K562 (cell line): ENCODE measurements at regions not wholly inside any gene's neighbourhood (a gene's known extent, or its start where the extent isn't known, plus 50 kb on each side); places are given as distances from the start of the nearest gene placed in this dataset.
A peak's percentile ranks its signal among the peaks of the same experiment; 100 is the strongest.

Experiments
- ATF1 ChIP-seq, 2 experiments: fragments of 450-650 bp in 1 of 2; IDR thresholded peaks; 2 replicates each; pipeline ENCODE4 v1.6.1; 2016; ENCODE audit warnings: missing compliant biosample characterization in 1 of 2, missing genetic modification characterization in 1 of 2
- ATF7 ChIP-seq: fragments of 450-650 bp; IDR thresholded peaks from 2 replicates; pipeline ENCODE4 v1.7.1; 2014; ENCODE audit warnings: mild to moderate bottlenecking, moderate library complexity
- CREM ChIP-seq: IDR thresholded peaks from 2 replicates; pipeline ENCODE4 v1.6.1; 2014; ENCODE audit warnings: antibody characterized with exemption, low read depth
- FOXP1 ChIP-seq: sonication (generic); formaldehyde crosslinking; IDR thresholded peaks from 2 replicates; pipeline ENCODE4 v1.8.0; 2022; ENCODE audit warnings: mild to moderate bottlenecking, missing genetic modification reagents
- GATAD2B ChIP-seq: fragments of 450-650 bp; IDR thresholded peaks from 2 replicates; pipeline ENCODE4 v1.6.1; 2017; ENCODE audit warnings: mild to moderate bottlenecking, borderline replicate concordance
- HIVEP1 ChIP-seq: fragments of 250-450 bp; sonication (Bioruptor Pico); IDR thresholded peaks from 2 replicates; pipeline ENCODE4 v1.4.0; 2020; ENCODE audit warnings: mild to moderate bottlenecking
- JUND ChIP-seq, 2 experiments: IDR thresholded peaks; 2 replicates in 1 of 2; 3 replicates in 1 of 2; pipeline ENCODE4 v1.6.1; 2011; ENCODE audit warnings: borderline replicate concordance in 2 of 2, low read depth in 2 of 2, low read length in 2 of 2, improper control_type of control experiment in 1 of 2, missing biosample characterization in 1 of 2, missing genetic modification characterization in 1 of 2, missing genetic modification reagents in 1 of 2
- KDM2B ChIP-seq: fragments of 250-450 bp; sonication (Bioruptor Pico); IDR thresholded peaks from 2 replicates; pipeline ENCODE4 v1.8.0; 2021; ENCODE audit warnings: mild to moderate bottlenecking, moderate library complexity
- MED1 ChIP-seq: sonication (generic); formaldehyde crosslinking; IDR thresholded peaks from 2 replicates; pipeline ENCODE4 v1.8.1; 2023; ENCODE audit warnings: missing genetic modification reagents, borderline replicate concordance
- PHB2 ChIP-seq: fragments of 450-650 bp; IDR thresholded peaks from 2 replicates; pipeline ENCODE4 v1.6.1; 2017; ENCODE audit warnings: low read depth
- POU5F1 ChIP-seq: fragments of 150-350 bp; IDR thresholded peaks from 2 replicates; pipeline ENCODE4 v1.6.1; 2014; ENCODE audit warnings: borderline replicate concordance, low read length, low read depth, mild to moderate bottlenecking; ENCODE audit not compliant: partially characterized antibody
- RBM39 ChIP-seq: fragments of 200-400 bp; formaldehyde crosslinking; optimal IDR thresholded peaks from 2 replicates; pipeline ENCODE3; 2018; ENCODE audit warnings: low read depth, low read length
- SRSF9 ChIP-seq: fragments of 200-400 bp; formaldehyde crosslinking; IDR thresholded peaks from 2 replicates; pipeline ENCODE4 v1.6.1; 2017; ENCODE audit warnings: low read depth, low read length, borderline replicate concordance
- TGIF2 ChIP-seq: sonication (generic); formaldehyde crosslinking; IDR thresholded peaks from 2 replicates; pipeline ENCODE4 v1.8.1; 2022; ENCODE audit warnings: mild to moderate bottlenecking, missing genetic modification reagents, moderate library complexity
- ZC3H4 ChIP-seq: sonication (generic); formaldehyde crosslinking; IDR thresholded peaks from 2 replicates; pipeline ENCODE4 v1.9.0; 2021; ENCODE audit warnings: missing genetic modification reagents, borderline replicate concordance
- ZFX ChIP-seq: sonication (generic); formaldehyde crosslinking; IDR thresholded peaks from 2 replicates; pipeline ENCODE4 v1.8.0; 2022; ENCODE audit warnings: mild to moderate bottlenecking, missing genetic modification reagents, moderate library complexity
- ZNF253 ChIP-seq: fragments of 250-450 bp; sonication (Bioruptor Pico); conservative IDR thresholded peaks from 2 replicates; pipeline ENCODE4 v1.6.1; 2021; ENCODE audit warnings: mild to moderate bottlenecking
- TF ChIP-seq, protein P1 (sequence below): IDR thresholded peaks from 2 replicates; pipeline ENCODE4 v1.6.1; 2011; ENCODE audit not compliant: insufficient read length; ENCODE audit errors: extremely low read depth
- TF ChIP-seq, protein P2 (sequence below): sonication (generic); formaldehyde crosslinking; IDR thresholded peaks from 2 replicates; pipeline ENCODE4 v1.8.1; 2023; ENCODE audit warnings: mild to moderate bottlenecking, missing genetic modification reagents, moderate library complexity
- TF ChIP-seq, protein P3 (sequence below), 2 experiments: IDR thresholded peaks in 1 of 2; conservative IDR thresholded peaks in 1 of 2; 2 replicates each; pipeline ENCODE4 v1.6.1; 2016; ENCODE audit warnings: low read depth in 2 of 2, mild to moderate bottlenecking in 1 of 2, missing compliant biosample characterization in 1 of 2, missing genetic modification characterization in 1 of 2, moderate library complexity in 1 of 2
- TF ChIP-seq, protein P4 (sequence below), 2 experiments: fragments of 450-650 bp in 1 of 2; IDR thresholded peaks; 2 replicates each; pipeline ENCODE4 v1.6.1; 2011 to 2017; ENCODE audit warnings: low read depth in 2 of 2, antibody characterized with exemption in 1 of 2, borderline replicate concordance in 1 of 2, low read length in 1 of 2, mild to moderate bottlenecking in 1 of 2, mixed read lengths in 1 of 2; ENCODE audit not compliant: control insufficient read depth in 1 of 2

DNA sequence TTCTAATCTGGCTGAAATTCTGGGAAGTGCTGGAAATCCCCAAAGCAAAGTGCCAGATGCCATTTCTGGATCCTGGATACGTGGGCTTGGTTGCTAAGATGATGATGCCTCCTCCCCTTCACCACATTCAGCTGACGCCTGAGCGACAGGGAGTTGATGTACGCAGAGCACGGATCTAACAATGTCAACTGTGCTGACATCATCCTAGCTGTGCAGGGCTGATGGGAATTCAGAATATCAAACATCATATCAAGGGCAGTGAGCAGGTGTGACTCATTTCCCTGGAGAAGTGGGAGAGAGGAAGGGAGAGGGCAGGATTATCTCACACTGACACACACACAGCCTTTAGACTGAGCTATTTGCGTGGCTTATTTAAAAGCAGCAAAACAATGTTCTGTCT is 92.6 kb upstream of the ZBTB20 start (continued):
- TF ChIP-seq ZC3H4 (CRISPR knock-in tag) (no peak), ATF7 (peak; percentile 74), ZFX (CRISPR knock-in tag) (no peak), MED1 (no peak), CREM (peak; percentile 63; the same call in 1 of the 2 replicates), RBM39 (no peak), PHB2 (no peak), GATAD2B (no peak), POU5F1 (no peak), JUND (IDR thresholded peaks at IDR 0.05; ENCODE audit: borderline replicate concordance, low read depth, low read length) (peak; percentile 94), JUND (tag; IDR thresholded peaks at IDR 0.05; ENCODE audit: borderline replicate concordance, low read depth, low read length) (peak; percentile 95), TGIF2 (CRISPR knock-in tag) (no peak), HIVEP1 (no peak), ZNF253 (CRISPR knock-in tag) (no peak), ATF1 (CRISPR knock-in tag; IDR thresholded peaks at IDR 0.05) (no peak), ATF1 (tag; IDR thresholded peaks at IDR 0.05) (no peak), KDM2B (CRISPR knock-in tag) (no peak), FOXP1 (CRISPR knock-in tag) (no peak), SRSF9 (no peak)
- TF ChIP-seq, protein P1, sequence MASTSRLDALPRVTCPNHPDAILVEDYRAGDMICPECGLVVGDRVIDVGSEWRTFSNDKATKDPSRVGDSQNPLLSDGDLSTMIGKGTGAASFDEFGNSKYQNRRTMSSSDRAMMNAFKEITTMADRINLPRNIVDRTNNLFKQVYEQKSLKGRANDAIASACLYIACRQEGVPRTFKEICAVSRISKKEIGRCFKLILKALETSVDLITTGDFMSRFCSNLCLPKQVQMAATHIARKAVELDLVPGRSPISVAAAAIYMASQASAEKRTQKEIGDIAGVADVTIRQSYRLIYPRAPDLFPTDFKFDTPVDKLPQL = no peak
- TF ChIP-seq, protein P2, sequence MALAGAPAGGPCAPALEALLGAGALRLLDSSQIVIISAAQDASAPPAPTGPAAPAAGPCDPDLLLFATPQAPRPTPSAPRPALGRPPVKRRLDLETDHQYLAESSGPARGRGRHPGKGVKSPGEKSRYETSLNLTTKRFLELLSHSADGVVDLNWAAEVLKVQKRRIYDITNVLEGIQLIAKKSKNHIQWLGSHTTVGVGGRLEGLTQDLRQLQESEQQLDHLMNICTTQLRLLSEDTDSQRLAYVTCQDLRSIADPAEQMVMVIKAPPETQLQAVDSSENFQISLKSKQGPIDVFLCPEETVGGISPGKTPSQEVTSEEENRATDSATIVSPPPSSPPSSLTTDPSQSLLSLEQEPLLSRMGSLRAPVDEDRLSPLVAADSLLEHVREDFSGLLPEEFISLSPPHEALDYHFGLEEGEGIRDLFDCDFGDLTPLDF = no peak
- TF ChIP-seq, protein P3, sequence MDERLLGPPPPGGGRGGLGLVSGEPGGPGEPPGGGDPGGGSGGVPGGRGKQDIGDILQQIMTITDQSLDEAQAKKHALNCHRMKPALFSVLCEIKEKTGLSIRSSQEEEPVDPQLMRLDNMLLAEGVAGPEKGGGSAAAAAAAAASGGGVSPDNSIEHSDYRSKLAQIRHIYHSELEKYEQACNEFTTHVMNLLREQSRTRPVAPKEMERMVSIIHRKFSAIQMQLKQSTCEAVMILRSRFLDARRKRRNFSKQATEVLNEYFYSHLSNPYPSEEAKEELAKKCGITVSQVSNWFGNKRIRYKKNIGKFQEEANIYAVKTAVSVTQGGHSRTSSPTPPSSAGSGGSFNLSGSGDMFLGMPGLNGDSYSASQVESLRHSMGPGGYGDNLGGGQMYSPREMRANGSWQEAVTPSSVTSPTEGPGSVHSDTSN (CRISPR knock-in tag; IDR thresholded peaks at IDR 0.05; ENCODE audit: low read depth) = peak; percentile 24; the same call in 1 of the 2 replicates
- TF ChIP-seq, protein P3 (tag; conservative IDR thresholded peaks at IDR 0.05; ENCODE audit: low read depth) = no peak
- TF ChIP-seq, protein P4, sequence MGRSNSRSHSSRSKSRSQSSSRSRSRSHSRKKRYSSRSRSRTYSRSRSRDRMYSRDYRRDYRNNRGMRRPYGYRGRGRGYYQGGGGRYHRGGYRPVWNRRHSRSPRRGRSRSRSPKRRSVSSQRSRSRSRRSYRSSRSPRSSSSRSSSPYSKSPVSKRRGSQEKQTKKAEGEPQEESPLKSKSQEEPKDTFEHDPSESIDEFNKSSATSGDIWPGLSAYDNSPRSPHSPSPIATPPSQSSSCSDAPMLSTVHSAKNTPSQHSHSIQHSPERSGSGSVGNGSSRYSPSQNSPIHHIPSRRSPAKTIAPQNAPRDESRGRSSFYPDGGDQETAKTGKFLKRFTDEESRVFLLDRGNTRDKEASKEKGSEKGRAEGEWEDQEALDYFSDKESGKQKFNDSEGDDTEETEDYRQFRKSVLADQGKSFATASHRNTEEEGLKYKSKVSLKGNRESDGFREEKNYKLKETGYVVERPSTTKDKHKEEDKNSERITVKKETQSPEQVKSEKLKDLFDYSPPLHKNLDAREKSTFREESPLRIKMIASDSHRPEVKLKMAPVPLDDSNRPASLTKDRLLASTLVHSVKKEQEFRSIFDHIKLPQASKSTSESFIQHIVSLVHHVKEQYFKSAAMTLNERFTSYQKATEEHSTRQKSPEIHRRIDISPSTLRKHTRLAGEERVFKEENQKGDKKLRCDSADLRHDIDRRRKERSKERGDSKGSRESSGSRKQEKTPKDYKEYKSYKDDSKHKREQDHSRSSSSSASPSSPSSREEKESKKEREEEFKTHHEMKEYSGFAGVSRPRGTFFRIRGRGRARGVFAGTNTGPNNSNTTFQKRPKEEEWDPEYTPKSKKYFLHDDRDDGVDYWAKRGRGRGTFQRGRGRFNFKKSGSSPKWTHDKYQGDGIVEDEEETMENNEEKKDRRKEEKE (IDR thresholded peaks at IDR 0.05; ENCODE audit: borderline replicate concordance in 1 of 2, control insufficient read depth in 1 of 2, low read depth in 2 of 2, low read length in 1 of 2) = no peak
